GM19455 (cell line): ENCODE measurements at regions not wholly inside any gene's neighbourhood (a gene's known extent, or its start where the extent isn't known, plus 50 kb on each side); places are given as distances from the start of the nearest gene placed in this dataset.
"Not testable (repeated sequence)": the region's sequence is repeated elsewhere in the genome, so short reads cannot be mapped to it uniquely, and the experiment has no call there.

ENCODE experiments used
- ATAC-seq: cut with Tn5 transposase; IDR thresholded peaks from one replicate; pipeline ENCODE4 v1.9.1; 2021; ENCODE audit not compliant: unreplicated experiment

GRCh38 chr17:70278844-70279462 lies 109.6 kb downstream of the KCNJ2 start:
- ATAC-seq = no peak

GRCh38 chr17:70286391-70286790 lies 117.1 kb downstream of the KCNJ2 start:
- ATAC-seq = no peak

GRCh38 chr17:70288540-70289290 lies 119.4 kb downstream of the KCNJ2 start:
- ATAC-seq = no peak

GRCh38 chr17:70290770-70291169 lies 121.4 kb downstream of the KCNJ2 start:
- no peak for ATAC-seq

- ATAC-seq = no peak
These were observed 123.0 kb downstream of the KCNJ2 start for GRCh38 chr17:70292366-70292765.

- ATAC-seq = not testable (repeated sequence)
These were observed 124.4 kb downstream of the KCNJ2 start for GRCh38 chr17:70293564-70294310.

GRCh38 chr17:70295329-70295728 lies 126.0 kb downstream of the KCNJ2 start:
- no peak for ATAC-seq

GRCh38 chr17:70295731-70296130 lies 126.4 kb downstream of the KCNJ2 start:
- no peak for ATAC-seq

GRCh38 chr17:70296456-70296855 lies 127.1 kb downstream of the KCNJ2 start:
- ATAC-seq = no peak

- no peak for ATAC-seq
These were observed 128.1 kb downstream of the KCNJ2 start for GRCh38 chr17:70297397-70297796.

- no peak for ATAC-seq
These were observed 129.7 kb downstream of the KCNJ2 start for GRCh38 chr17:70298929-70299531.

GRCh38 chr17:70307430-70308225 lies 138.3 kb downstream of the KCNJ2 start:
- no peak for ATAC-seq

- ATAC-seq = no peak
These were observed 139.3 kb downstream of the KCNJ2 start for GRCh38 chr17:70308618-70309017.

- no peak for ATAC-seq
These were observed 140.9 kb downstream of the KCNJ2 start for GRCh38 chr17:70310221-70310672.

- no peak for ATAC-seq
These were observed 143.9 kb downstream of the KCNJ2 start for GRCh38 chr17:70313086-70313852.

- no peak for ATAC-seq
These were observed 144.8 kb downstream of the KCNJ2 start for GRCh38 chr17:70314096-70314495.

- no peak for ATAC-seq
These were observed 145.2 kb downstream of the KCNJ2 start for GRCh38 chr17:70314506-70314905.

GRCh38 chr17:70317421-70317820 lies 148.1 kb downstream of the KCNJ2 start:
- no peak for ATAC-seq

GRCh38 chr17:70318051-70318450 lies 148.7 kb downstream of the KCNJ2 start:
- ATAC-seq = no peak

- no peak for ATAC-seq
These were observed 150.2 kb downstream of the KCNJ2 start for GRCh38 chr17:70319516-70319915.
